HCT116 (cell line): ENCODE measurements at regions not wholly inside any gene's neighbourhood (a gene's known extent, or its start where the extent isn't known, plus 50 kb on each side); places are given as distances from the start of the nearest gene placed in this dataset.

Experiments
- ATAC-seq: fragments of 200-7000 bp; cut with Tn5 transposase; 2 replicates; pipeline ENCODE4 v1.9.1; 2020; ENCODE audit warnings: mild to moderate bottlenecking, moderate library complexity
- BruUV-seq: library from RNA; stranded (reverse); fragments of 400-500 nt; replicated peaks from 2 replicates; lab custom pipeline; 2021; lab: Mats Ljungman, UMichigan
- CTCF ChIA-PET: fragments of 300-600 bp; sonication (Branson Sonifier 250); formaldehyde crosslinking; loops from one replicate; lab custom pipeline; 2021; ENCODE audit warnings: antibody characterized with exemption; lab: Charles Lee
- POLR2A ChIA-PET: fragments of 300-600, 350-600 bp; sonication (Branson Sonifier 250); formaldehyde crosslinking; loops from one replicate; lab custom pipeline; 2021; ENCODE audit warnings: antibody characterized with exemption; lab: Charles Lee
- RAD21 ChIA-PET, 2 experiments: fragments of 300-600 bp; sonication (Branson Sonifier 250); formaldehyde crosslinking; loops; one replicate each; lab custom pipeline; 2023; ENCODE audit warnings: low total read pairs in 2 of 2; ENCODE audit not compliant: uncharacterized antibody in 2 of 2, unreplicated experiment in 2 of 2, low non-redundant PET in 1 of 2; lab: Charles Lee
- DNase-seq: peaks from one replicate; pipeline ENCODE4 v3.0.0-alpha.2; 2010; ENCODE audit warnings: low read depth, low spot score
- H2AFZ ChIP-seq: fragments of 200-600 bp; shearing (Covaris generic), sonication (generic); 2 replicates; pipeline ENCODE4 v1.6.1; 2017; ENCODE audit warnings: low read depth, mixed run types, mixed read lengths, antibody characterized with exemption, low read length; ENCODE audit not compliant: poor library complexity, severe bottlenecking
- H3K27ac ChIP-seq: 2 replicates; pipeline ENCODE4 v1.5.1; 2012; ENCODE audit warnings: low read depth, low read length
- H3K27me3 ChIP-seq: fragments of 200-600 bp; sonication (generic); 2 replicates; pipeline ENCODE4 v1.6.1; 2016; ENCODE audit warnings: mixed run types, low read length, mixed read lengths; ENCODE audit not compliant: insufficient read depth
- H3K36me3 ChIP-seq, 2 experiments: fragments of 200-500 bp in 1 of 2; fragments of 200-600 bp in 1 of 2; sonication (Bioruptor generic) in 1 of 2; sonication (generic) in 1 of 2; 2 replicates each; pipeline versions ENCODE4 v1.5.1 to v1.6.1; 2014 to 2016; ENCODE audit warnings: low read length in 2 of 2, inconsistent platforms in 1 of 2, mixed read lengths in 1 of 2, mixed run types in 1 of 2; ENCODE audit not compliant: insufficient read depth in 2 of 2, control insufficient read depth in 1 of 2
- H3K4me1 ChIP-seq, 2 experiments: fragments of 200-600 bp in 1 of 2; sonication (generic) in 1 of 2; 2 replicates each; pipeline versions ENCODE4 v1.5.1 to v1.6.1; 2012 to 2017; ENCODE audit warnings: low read length in 2 of 2, inconsistent platforms in 1 of 2, mild to moderate bottlenecking in 1 of 2, mixed read lengths in 1 of 2, mixed run types in 1 of 2, moderate library complexity in 1 of 2; ENCODE audit not compliant: insufficient read depth in 2 of 2, control insufficient read depth in 1 of 2
- H3K4me2 ChIP-seq: fragments of 200-600 bp; sonication (generic); 2 replicates; pipeline ENCODE4 v1.6.1; 2017; ENCODE audit warnings: mixed run types, low read length, mixed read lengths
- H3K4me3 ChIP-seq, 2 experiments: fragments of 200-600 bp in 1 of 2; sonication (generic) in 1 of 2; replicated peaks in 1 of 2; 2 replicates each; pipeline ENCODE4 v1.5.1; 2011 to 2016; ENCODE audit warnings: low read length in 2 of 2, control low read depth in 1 of 2, low read depth in 1 of 2, mild to moderate bottlenecking in 1 of 2, mixed read lengths in 1 of 2, mixed run types in 1 of 2
- H3K79me2 ChIP-seq: fragments of 200-600 bp; sonication (generic); 2 replicates; pipeline ENCODE4 v1.6.1; 2017; ENCODE audit warnings: mild to moderate bottlenecking, mixed run types, low read length, moderate library complexity, mixed read lengths; ENCODE audit not compliant: insufficient read depth
- H3K9ac ChIP-seq: fragments of 200-600 bp; sonication (generic); 2 replicates; pipeline ENCODE4 v1.6.1; 2016; ENCODE audit warnings: low read length, mixed read lengths
- H3K9me2 ChIP-seq: fragments of 200-600 bp; sonication (generic), shearing (Covaris generic); 2 replicates; pipeline ENCODE4 v1.6.1; 2017; ENCODE audit warnings: mixed run types, mild to moderate bottlenecking, moderate library complexity; ENCODE audit not compliant: insufficient read depth
- H3K9me3 ChIP-seq, 2 experiments: fragments of 200-500 bp in 1 of 2; fragments of 200-600 bp in 1 of 2; sonication (Bioruptor generic) in 1 of 2; sonication (generic) in 1 of 2; 2 replicates each; pipeline ENCODE4 v1.6.1; 2014 to 2017; ENCODE audit warnings: low read length in 2 of 2, mixed read lengths in 2 of 2, inconsistent platforms in 1 of 2, low read depth in 1 of 2, mild to moderate bottlenecking in 1 of 2, mixed run types in 1 of 2, moderate library complexity in 1 of 2; ENCODE audit not compliant: control insufficient read depth in 1 of 2, insufficient read depth in 1 of 2
- H4K20me1 ChIP-seq: fragments of 200-600 bp; sonication (generic), shearing (Covaris generic); 2 replicates; pipeline ENCODE4 v1.6.1; 2017; ENCODE audit warnings: mixed run types, mild to moderate bottlenecking, moderate library complexity; ENCODE audit not compliant: insufficient read depth
- CBX3 ChIP-seq: IDR thresholded peaks from 2 replicates; pipeline ENCODE4 v1.6.1; 2012; ENCODE audit warnings: low read depth
- CEBPB ChIP-seq: IDR thresholded peaks from 2 replicates; pipeline ENCODE4 v1.6.1; 2012; ENCODE audit warnings: low read depth
- ELF1 ChIP-seq: IDR thresholded peaks from 2 replicates; pipeline ENCODE4 v1.6.1; 2012; ENCODE audit warnings: low read depth, borderline replicate concordance
- EZH2 ChIP-seq: fragments of 200-600 bp; sonication (generic); IDR thresholded peaks from 2 replicates; pipeline ENCODE4 v1.6.1; 2017; ENCODE audit warnings: antibody characterized with exemption, mixed run types
- FOSL1 ChIP-seq: IDR thresholded peaks from 2 replicates; pipeline ENCODE4 v1.6.1; 2012; ENCODE audit warnings: low read depth
- POLR2A ChIP-seq: IDR thresholded peaks from 2 replicates; pipeline ENCODE4 v1.7.0; 2011; ENCODE audit warnings: borderline replicate concordance; ENCODE audit not compliant: insufficient read depth, insufficient read length; ENCODE audit errors: extremely low read depth
- POLR2AphosphoS5 ChIP-seq: IDR thresholded peaks from 2 replicates; pipeline ENCODE4 v1.6.1; 2011; ENCODE audit warnings: mild to moderate bottlenecking, low read depth, low read length, moderate library complexity
- RAD21 ChIP-seq: IDR thresholded peaks from 2 replicates; pipeline ENCODE4 v1.6.1; 2012; ENCODE audit warnings: low read depth, mild to moderate bottlenecking
- SIN3A ChIP-seq: IDR thresholded peaks from 2 replicates; pipeline ENCODE4 v1.6.1; 2012; ENCODE audit warnings: low read depth
- TCF7L2 ChIP-seq: IDR thresholded peaks from 2 replicates; pipeline ENCODE4 v1.7.0; 2011; ENCODE audit warnings: borderline replicate concordance, inconsistent platforms; ENCODE audit not compliant: insufficient read depth, insufficient read length; ENCODE audit errors: extremely low read depth
- YY1 ChIP-seq: IDR thresholded peaks from 2 replicates; pipeline ENCODE4 v1.6.1; 2011; ENCODE audit warnings: low read length, low read depth, moderate library complexity, mild to moderate bottlenecking; ENCODE audit not compliant: insufficient replicate concordance; ENCODE audit errors: extremely low read depth
- ZFX ChIP-seq: fragments of 450-650 bp; IDR thresholded peaks from 2 replicates; pipeline ENCODE4 v1.6.1; 2017
- ZNF274 ChIP-seq: fragments of 200-500 bp; sonication (Bioruptor generic); IDR thresholded peaks from 2 replicates; pipeline ENCODE4 v1.6.1; 2014; ENCODE audit warnings: mild to moderate bottlenecking, low read depth, low read length, inconsistent platforms
- intact Hi-C: fragments of 100-400 bp; cut with micrococcal nuclease; formaldehyde crosslinking; loops from 2 replicates; pipeline ENCODE4 v1.10.0; 2022
- TF ChIP-seq, protein P1 (sequence below), 3 experiments: fragments of 200-600 bp in 1 of 3; sonication (generic) in 1 of 3; IDR thresholded peaks in 2 of 3; conservative IDR thresholded peaks in 1 of 3; 2 replicates each; pipeline ENCODE4 v1.5.1; 2012 to 2017; ENCODE audit warnings: low read depth in 2 of 3, low read length in 2 of 3, antibody characterized with exemption in 1 of 3, borderline replicate concordance in 1 of 3, control low read depth in 1 of 3, mild to moderate bottlenecking in 1 of 3, mixed read lengths in 1 of 3, mixed run types in 1 of 3, moderate library complexity in 1 of 3; ENCODE audit not compliant: insufficient read depth in 1 of 3
- TF ChIP-seq, protein P2 (sequence below): IDR thresholded peaks from 2 replicates; pipeline ENCODE4 v1.6.1; 2012
- TF ChIP-seq, protein P3 (sequence below): IDR thresholded peaks from 2 replicates; pipeline ENCODE4 v1.6.1; 2011; ENCODE audit warnings: mild to moderate bottlenecking, low read length, moderate library complexity; ENCODE audit not compliant: insufficient replicate concordance; ENCODE audit errors: extremely low read depth
- TF ChIP-seq, protein P4 (sequence below): IDR thresholded peaks from 2 replicates; pipeline ENCODE4 v1.6.1; 2012

DNA sequence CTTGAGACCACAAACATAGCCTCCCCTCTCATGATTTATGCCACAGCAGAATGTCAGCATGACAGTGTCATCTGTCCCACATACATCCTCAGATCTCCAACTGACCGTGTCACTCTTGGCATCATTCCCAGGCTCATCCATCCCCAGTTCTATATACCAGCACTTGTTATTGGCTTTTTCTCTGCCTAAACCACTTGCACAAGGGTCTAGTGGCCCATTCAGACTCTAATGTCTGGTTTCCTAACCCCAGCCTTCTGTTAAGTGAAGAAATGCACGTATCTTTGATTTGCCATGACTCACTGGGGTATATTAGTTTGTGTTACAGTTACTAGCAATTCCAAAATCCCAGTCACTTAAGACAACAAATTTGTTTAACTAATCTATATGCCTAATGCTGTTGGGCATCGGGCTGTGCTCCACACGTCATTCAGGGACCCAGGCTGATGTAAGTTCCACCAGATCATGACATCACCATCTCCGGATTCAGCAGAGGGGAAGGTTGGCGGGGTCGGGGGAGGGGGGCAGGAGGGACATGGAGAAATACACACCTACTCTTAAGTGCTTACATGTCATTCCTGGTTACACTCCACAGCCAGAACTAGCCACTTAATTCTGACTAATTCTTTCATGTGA is 517.4 kb downstream of the BUD13 start:
- TF ChIP-seq, protein P1, sequence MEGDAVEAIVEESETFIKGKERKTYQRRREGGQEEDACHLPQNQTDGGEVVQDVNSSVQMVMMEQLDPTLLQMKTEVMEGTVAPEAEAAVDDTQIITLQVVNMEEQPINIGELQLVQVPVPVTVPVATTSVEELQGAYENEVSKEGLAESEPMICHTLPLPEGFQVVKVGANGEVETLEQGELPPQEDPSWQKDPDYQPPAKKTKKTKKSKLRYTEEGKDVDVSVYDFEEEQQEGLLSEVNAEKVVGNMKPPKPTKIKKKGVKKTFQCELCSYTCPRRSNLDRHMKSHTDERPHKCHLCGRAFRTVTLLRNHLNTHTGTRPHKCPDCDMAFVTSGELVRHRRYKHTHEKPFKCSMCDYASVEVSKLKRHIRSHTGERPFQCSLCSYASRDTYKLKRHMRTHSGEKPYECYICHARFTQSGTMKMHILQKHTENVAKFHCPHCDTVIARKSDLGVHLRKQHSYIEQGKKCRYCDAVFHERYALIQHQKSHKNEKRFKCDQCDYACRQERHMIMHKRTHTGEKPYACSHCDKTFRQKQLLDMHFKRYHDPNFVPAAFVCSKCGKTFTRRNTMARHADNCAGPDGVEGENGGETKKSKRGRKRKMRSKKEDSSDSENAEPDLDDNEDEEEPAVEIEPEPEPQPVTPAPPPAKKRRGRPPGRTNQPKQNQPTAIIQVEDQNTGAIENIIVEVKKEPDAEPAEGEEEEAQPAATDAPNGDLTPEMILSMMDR (IDR thresholded peaks at IDR 0.05 in 2 of 3, conservative IDR thresholded peaks at IDR 0.05 in 1 of 3; ENCODE audit: borderline replicate concordance in 1 of 3, insufficient read depth in 1 of 3, low read depth in 2 of 3, low read length in 2 of 3) = no peak
- no peak for TF ChIP-seq ZNF274
- TF ChIP-seq YY1 = no peak
- no peak for TF ChIP-seq POLR2A
- TF ChIP-seq, protein P2, sequence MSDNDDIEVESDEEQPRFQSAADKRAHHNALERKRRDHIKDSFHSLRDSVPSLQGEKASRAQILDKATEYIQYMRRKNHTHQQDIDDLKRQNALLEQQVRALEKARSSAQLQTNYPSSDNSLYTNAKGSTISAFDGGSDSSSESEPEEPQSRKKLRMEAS = no peak
- no peak for TF ChIP-seq TCF7L2
- TF ChIP-seq CBX3 = no peak
- no peak for TF ChIP-seq SIN3A
- no peak for TF ChIP-seq EZH2
- no peak for TF ChIP-seq ZFX
- TF ChIP-seq, protein P3, sequence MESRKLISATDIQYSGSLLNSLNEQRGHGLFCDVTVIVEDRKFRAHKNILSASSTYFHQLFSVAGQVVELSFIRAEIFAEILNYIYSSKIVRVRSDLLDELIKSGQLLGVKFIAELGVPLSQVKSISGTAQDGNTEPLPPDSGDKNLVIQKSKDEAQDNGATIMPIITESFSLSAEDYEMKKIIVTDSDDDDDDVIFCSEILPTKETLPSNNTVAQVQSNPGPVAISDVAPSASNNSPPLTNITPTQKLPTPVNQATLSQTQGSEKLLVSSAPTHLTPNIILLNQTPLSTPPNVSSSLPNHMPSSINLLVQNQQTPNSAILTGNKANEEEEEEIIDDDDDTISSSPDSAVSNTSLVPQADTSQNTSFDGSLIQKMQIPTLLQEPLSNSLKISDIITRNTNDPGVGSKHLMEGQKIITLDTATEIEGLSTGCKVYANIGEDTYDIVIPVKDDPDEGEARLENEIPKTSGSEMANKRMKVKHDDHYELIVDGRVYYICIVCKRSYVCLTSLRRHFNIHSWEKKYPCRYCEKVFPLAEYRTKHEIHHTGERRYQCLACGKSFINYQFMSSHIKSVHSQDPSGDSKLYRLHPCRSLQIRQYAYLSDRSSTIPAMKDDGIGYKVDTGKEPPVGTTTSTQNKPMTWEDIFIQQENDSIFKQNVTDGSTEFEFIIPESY = no peak
- TF ChIP-seq CEBPB = no peak
- TF ChIP-seq ELF1 = no peak
- TF ChIP-seq, protein P4, sequence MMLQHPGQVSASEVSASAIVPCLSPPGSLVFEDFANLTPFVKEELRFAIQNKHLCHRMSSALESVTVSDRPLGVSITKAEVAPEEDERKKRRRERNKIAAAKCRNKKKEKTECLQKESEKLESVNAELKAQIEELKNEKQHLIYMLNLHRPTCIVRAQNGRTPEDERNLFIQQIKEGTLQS = no peak
- no peak for TF ChIP-seq RAD21
- TF ChIP-seq FOSL1 = no peak
- TF ChIP-seq POLR2AphosphoS5 = no peak
- no peak for DNase-seq
- H2AFZ ChIP-seq = no peak overlapping the region
- peaks cover 52% of the 10 kb centered on the region for H3K27me3 ChIP-seq
- no peaks in the 10 kb centered on the region for H3K36me3 ChIP-seq
- H3K4me3 ChIP-seq = no peak overlapping the region
- no peak overlapping the region for H3K9ac ChIP-seq
- BruUV-seq = no TSS peak
- H3K4me2 ChIP-seq = no peak overlapping the region
- H4K20me1 ChIP-seq = no peaks in the 10 kb centered on the region
- ChIA-PET CTCF (no interaction called here), RAD21 (no interaction called here), POLR2A (no interaction called here)
- H3K9me3 ChIP-seq = no peaks in the 10 kb centered on the region
- no peaks in the 10 kb centered on the region for H3K79me2 ChIP-seq
- no peak overlapping the region for H3K27ac ChIP-seq
- ATAC-seq = no peak
- H3K9me2 ChIP-seq = no peaks in the 10 kb centered on the region
- no peaks in the 10 kb centered on the region for H3K4me1 ChIP-seq
- intact Hi-C loops = no loop called here
